OCI-LY3 (cell line): ENCODE measurements at regions not wholly inside any gene's neighbourhood (a gene's known extent, or its start where the extent isn't known, plus 50 kb on each side); places are given as distances from the start of the nearest gene placed in this dataset.

Experiments
- H2AFZ ChIP-seq: fragments of 200-600, 300-600 bp; shearing (Covaris generic); 2 replicates; pipeline ENCODE4 v1.6.0; 2014; ENCODE audit warnings: antibody characterized with exemption, low read depth, low read length
- H3K27ac ChIP-seq: fragments of 200-600, 300-600 bp; sonication (generic); 2 replicates; pipeline ENCODE4 v1.5.1; 2014; ENCODE audit warnings: mild to moderate bottlenecking, low read length, moderate library complexity, mixed read lengths
- H3K27me3 ChIP-seq: fragments of 200-600, 300-600 bp; sonication (generic); 2 replicates; pipeline ENCODE4 v1.6.1; 2014; ENCODE audit warnings: low read depth, low read length, mixed read lengths
- H3K36me3 ChIP-seq: fragments of 200-600, 300-600 bp; sonication (generic); replicated peaks from 2 replicates; pipeline ENCODE3; 2014; ENCODE audit warnings: low read depth, low read length, mixed read lengths
- H3K4me1 ChIP-seq: fragments of 300-600, 200-600 bp; sonication (generic); 2 replicates; pipeline ENCODE4 v1.6.1; 2014; ENCODE audit warnings: low read length, mixed read lengths
- H3K4me2 ChIP-seq: fragments of 200-600, 300-600 bp; sonication (generic); 2 replicates; pipeline ENCODE4 v1.6.1; 2014; ENCODE audit warnings: low read length, mixed read lengths
- H3K4me3 ChIP-seq: fragments of 300-600, 200-600 bp; sonication (generic); 2 replicates; pipeline ENCODE4 v1.5.1; 2014; ENCODE audit warnings: antibody characterized with exemption, mild to moderate bottlenecking, low read length, moderate library complexity
- H3K79me2 ChIP-seq: fragments of 300-600, 200-600 bp; shearing (Covaris generic); 2 replicates; pipeline ENCODE4 v1.6.1; 2014; ENCODE audit warnings: mild to moderate bottlenecking, low read length, mixed read lengths
- H3K9ac ChIP-seq: fragments of 300-600, 200-600 bp; shearing (Covaris generic); 2 replicates; pipeline ENCODE4 v1.6.0; 2014; ENCODE audit warnings: mild to moderate bottlenecking, low read length, moderate library complexity
- H3K9me3 ChIP-seq: fragments of 200-600, 300-600 bp; shearing (Covaris generic); 2 replicates; pipeline ENCODE4 v1.6.1; 2014; ENCODE audit warnings: low read length, mixed read lengths; ENCODE audit not compliant: insufficient read depth
- H4K20me1 ChIP-seq: fragments of 200-600, 300-600 bp; sonication (generic); 2 replicates; pipeline ENCODE4 v1.6.1; 2016; ENCODE audit warnings: low read length, mixed read lengths; ENCODE audit not compliant: insufficient read depth
- EZH2phosphoT487 ChIP-seq: fragments of 200-600 bp; shearing (Covaris generic); IDR thresholded peaks from 2 replicates; pipeline ENCODE4 v1.6.1; 2018; ENCODE audit warnings: antibody characterized with exemption, mixed run types, low read depth
- TF ChIP-seq, protein P1 (sequence below): fragments of 200-600, 300-600 bp; sonication (generic); IDR thresholded peaks from 2 replicates; pipeline ENCODE4 v1.5.1; 2014; ENCODE audit warnings: antibody characterized with exemption, low read length, low read depth

DNA sequence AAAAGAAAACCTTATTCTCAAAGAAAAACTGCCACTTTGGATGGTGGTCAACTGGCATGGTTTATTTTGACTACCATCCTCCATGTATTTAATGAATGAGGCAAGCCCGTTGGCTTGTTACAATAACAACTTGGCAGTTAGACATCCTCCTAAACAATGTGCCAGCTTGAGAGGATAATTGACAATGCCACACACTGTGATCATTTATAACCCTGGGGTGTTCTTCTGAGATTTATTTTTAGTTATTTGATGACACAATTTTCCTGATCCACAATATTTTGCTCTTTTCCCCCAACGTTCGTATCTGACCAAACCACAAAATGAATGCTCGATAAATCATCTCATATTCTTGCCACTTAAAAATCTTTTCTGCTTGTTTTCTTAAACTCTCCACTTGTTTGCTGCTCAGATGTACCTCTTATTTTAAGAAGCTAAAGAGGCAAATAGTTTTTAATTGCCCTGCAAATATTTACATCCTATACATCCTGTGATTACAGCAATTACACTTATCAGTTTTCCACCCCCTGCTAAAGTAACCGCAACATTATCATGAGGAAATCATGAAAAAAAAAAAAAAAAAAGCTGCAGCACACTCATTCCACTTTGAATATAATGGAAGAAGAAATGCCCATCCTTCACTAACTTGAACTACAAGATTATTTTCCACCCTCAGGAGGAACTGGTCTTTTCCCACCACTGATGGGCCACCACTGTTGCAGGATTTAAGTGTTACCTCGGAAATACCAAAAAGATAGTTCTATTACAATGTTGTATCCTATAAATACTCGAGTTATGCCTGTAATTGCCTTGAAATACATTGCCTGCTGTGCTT lies 119.9 kb downstream of the MBL2 start:
- no peaks in the 10 kb centered on the region for H3K27me3 ChIP-seq
- no peak overlapping the region for H3K4me2 ChIP-seq
- H3K4me3 ChIP-seq = no peak overlapping the region
- no peak overlapping the region for H3K9ac ChIP-seq
- no peaks in the 10 kb centered on the region for H3K79me2 ChIP-seq
- H3K27ac ChIP-seq = no peak overlapping the region
- TF ChIP-seq EZH2phosphoT487 = no peak
- TF ChIP-seq, protein P1, sequence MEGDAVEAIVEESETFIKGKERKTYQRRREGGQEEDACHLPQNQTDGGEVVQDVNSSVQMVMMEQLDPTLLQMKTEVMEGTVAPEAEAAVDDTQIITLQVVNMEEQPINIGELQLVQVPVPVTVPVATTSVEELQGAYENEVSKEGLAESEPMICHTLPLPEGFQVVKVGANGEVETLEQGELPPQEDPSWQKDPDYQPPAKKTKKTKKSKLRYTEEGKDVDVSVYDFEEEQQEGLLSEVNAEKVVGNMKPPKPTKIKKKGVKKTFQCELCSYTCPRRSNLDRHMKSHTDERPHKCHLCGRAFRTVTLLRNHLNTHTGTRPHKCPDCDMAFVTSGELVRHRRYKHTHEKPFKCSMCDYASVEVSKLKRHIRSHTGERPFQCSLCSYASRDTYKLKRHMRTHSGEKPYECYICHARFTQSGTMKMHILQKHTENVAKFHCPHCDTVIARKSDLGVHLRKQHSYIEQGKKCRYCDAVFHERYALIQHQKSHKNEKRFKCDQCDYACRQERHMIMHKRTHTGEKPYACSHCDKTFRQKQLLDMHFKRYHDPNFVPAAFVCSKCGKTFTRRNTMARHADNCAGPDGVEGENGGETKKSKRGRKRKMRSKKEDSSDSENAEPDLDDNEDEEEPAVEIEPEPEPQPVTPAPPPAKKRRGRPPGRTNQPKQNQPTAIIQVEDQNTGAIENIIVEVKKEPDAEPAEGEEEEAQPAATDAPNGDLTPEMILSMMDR = no peak
- H2AFZ ChIP-seq = no peak overlapping the region
- peaks cover 24% of the 10 kb centered on the region for H3K4me1 ChIP-seq
- H3K9me3 ChIP-seq = no peaks in the 10 kb centered on the region
- H4K20me1 ChIP-seq = no peaks in the 10 kb centered on the region
- no peaks in the 10 kb centered on the region for H3K36me3 ChIP-seq

DNA sequence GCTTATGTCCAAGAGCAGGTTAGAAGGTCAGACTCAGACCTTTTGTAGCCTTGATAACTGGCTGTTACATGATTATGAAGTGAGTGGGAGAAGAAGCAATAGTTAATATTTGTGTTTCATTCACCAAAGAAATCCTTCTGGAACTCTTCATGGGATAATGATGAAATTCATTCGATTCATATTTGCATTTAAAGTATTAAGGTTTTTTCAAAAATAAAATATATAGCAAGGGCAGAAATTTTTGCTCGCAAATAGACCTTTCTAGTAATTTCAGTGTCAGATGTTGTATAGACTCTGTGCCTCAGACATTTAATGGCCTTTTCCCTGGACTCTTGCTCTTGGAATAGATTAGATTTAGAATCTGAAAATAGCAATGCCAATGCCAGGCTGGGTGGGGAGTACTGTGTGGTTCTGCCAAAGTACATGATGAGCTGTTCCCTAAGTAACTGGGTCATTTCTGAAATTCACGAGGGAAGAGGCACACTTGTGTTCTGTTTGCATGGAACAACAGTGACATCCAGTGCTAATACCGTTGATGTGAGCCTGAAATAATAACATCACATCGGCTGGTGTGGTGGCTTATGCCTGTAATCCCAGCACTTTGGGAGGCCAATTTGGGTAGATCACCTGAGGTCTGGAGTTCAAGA lies 119.2 kb downstream of the MBL2 start:
- Histone ChIP-seq H3K79me2 (no peaks in the 10 kb centered on the region), H3K27me3 (no peaks in the 10 kb centered on the region), H3K27ac (no peak overlapping the region), H3K4me1 (peaks cover 24% of the 10 kb centered on the region), H3K9ac (no peak overlapping the region), H4K20me1 (no peaks in the 10 kb centered on the region), H3K36me3 (no peaks in the 10 kb centered on the region), H3K4me3 (no peak overlapping the region), H2AFZ (no peak overlapping the region), H3K4me2 (no peak overlapping the region), H3K9me3 (no peaks in the 10 kb centered on the region)
- TF ChIP-seq EZH2phosphoT487 = no peak
- TF ChIP-seq, protein P1 = no peak

DNA sequence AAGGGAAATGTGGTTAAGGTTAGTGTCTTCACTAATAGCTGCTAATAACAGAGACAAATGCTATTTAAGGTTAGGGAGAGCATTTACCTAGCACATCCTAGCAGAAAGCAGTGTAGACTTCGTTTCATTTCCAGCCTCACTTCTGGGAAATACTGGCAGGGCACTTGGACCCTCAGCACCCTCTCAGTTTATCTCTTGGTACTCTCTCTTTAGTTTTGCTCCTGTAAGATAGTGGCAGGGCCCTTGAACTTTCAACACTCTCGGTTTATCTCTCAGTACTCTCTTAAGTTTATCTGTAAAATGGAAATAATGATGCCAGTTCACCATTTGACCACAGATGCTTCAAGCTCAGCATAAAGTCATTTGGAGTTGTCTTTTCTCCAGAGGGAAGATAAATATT lies 118.4 kb downstream of the MBL2 start:
- Histone ChIP-seq H3K36me3 (no peaks in the 10 kb centered on the region), H3K9ac (no peak overlapping the region), H3K79me2 (no peaks in the 10 kb centered on the region), H4K20me1 (no peaks in the 10 kb centered on the region), H3K4me2 (no peak overlapping the region), H3K9me3 (no peaks in the 10 kb centered on the region), H3K4me3 (no peak overlapping the region), H3K27ac (no peak overlapping the region), H3K4me1 (peaks cover 23% of the 10 kb centered on the region), H2AFZ (no peak overlapping the region), H3K27me3 (no peaks in the 10 kb centered on the region)
- TF ChIP-seq, protein P1 = no peak
- TF ChIP-seq EZH2phosphoT487 = no peak

DNA sequence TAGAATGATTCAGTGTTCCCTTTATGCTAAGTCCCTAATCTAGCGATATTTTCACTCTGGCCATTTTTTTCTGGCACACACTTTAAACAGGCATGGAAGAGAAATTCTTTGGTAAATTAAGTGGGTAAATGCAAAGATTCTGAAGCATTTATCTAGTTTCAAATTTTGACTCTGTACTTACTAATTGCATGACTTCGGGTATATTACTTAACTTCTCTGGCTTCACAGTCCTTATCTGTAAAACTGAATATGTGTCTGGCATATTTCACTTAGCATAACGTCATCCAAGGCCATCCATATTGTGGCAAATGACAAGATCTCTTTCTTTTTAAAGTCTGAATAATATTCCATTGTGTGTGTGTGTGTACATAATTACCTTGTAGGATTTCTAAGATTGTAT lies 114.5 kb downstream of the MBL2 start:
- H3K4me1 ChIP-seq = no peaks in the 10 kb centered on the region
- no peaks in the 10 kb centered on the region for H3K27me3 ChIP-seq
- H3K9me3 ChIP-seq = no peaks in the 10 kb centered on the region
- no peak overlapping the region for H3K9ac ChIP-seq
- H3K36me3 ChIP-seq = no peaks in the 10 kb centered on the region
- no peak overlapping the region for H3K4me2 ChIP-seq
- H2AFZ ChIP-seq = no peak overlapping the region
- no peaks in the 10 kb centered on the region for H4K20me1 ChIP-seq
- H3K79me2 ChIP-seq = no peaks in the 10 kb centered on the region
- TF ChIP-seq, protein P1 = no peak
- TF ChIP-seq EZH2phosphoT487 = no peak
- H3K4me3 ChIP-seq = no peak overlapping the region
- no peak overlapping the region for H3K27ac ChIP-seq
